ENCODE measurements at regions not wholly inside any gene's neighbourhood (a gene's known extent, or its start where the extent isn't known, plus 50 kb on each side); places are given as distances from the start of the nearest gene placed in this dataset.

DNA sequence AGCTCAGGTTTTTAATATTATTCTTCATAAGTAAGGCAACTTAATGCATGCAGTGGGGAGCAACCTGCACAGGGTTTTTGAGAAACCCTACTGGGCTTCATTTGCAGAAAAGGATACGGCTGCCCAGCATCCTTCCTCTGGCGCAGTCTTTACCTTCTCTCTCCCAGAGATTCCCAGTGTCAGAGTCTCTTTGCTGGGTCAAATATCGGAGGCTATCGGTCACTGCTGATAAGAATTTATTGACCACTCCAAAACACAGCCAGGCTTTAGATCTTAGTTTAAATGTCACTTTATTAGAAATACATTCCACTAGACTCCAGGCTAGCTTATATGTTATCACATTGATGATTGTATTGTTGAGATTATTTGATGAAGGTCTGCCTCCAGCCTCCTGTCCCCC lies 147.2 kb upstream of the CPSF6 start:
- in situ Hi-C loops (cut with MboI) = no loop called here

DNA sequence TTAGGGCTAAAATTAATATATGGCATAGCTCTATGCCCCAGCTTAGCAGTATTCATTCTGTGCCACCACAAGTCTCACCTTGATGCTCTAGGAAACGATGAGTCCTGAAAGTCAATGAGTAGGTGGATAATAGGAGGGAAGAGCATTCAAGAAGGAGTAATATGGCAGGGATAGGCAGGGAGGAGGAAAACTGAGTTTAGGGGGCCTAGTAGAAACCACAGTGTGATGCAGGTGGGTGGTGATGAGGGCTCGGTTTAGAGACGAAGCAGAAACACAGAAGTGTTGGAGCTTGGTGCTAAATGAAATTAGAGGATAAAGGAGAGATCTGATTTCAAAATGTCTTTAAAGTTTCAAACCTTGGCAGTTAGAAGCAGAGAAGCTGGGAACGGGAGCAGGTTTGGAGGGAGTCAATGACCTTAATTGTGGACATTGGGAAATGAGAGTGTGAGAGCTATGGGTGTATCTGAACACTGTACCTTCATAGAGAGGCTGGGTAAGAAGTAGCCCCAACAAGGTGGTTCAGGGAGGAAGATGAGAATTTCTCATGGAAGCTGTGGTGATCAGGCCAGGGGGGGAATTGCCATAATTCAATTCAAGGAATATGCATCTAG lies 144.7 kb upstream of the CPSF6 start:
- no peak overlapping the region for H2AFZ ChIP-seq (ENCODE audit: control insufficient read depth, low read depth, low read length)
- no peak overlapping the region for H3K4me2 ChIP-seq (ENCODE audit: control insufficient read depth, insufficient read depth)
- no peak for ATAC-seq
- H3K27me3 ChIP-seq (replicated peaks in 1 of 2; ENCODE audit: control insufficient read depth in 2 of 2, insufficient read depth in 2 of 2, low read length in 1 of 2) = no peaks in the 10 kb centered on the region; a peak in 2 of 4 replicates
- H3K4me1 ChIP-seq (ENCODE audit: control insufficient read depth, insufficient read depth, low read length) = no peaks in the 10 kb centered on the region
- ChIA-PET SMC1A (ENCODE audit: uncharacterized antibody, unreplicated experiment) (interaction anchor here (1.0 to 1.3 kb wide), 2 partner anchors 8 to 54 kb away, joined by 3 to 4 read pairs; no protein-coding TSS in a partner anchor), RAD21 (ENCODE audit: unreplicated experiment) (interaction anchor here (0.6 kb wide), 1 partner anchor 149 kb away, joined by 4 read pairs; no protein-coding TSS in a partner anchor), CTCF (interaction anchor here (0.6 kb wide), 1 partner anchor 14 kb away, joined by 3 read pairs; no protein-coding TSS in a partner anchor), POLR2A (no interaction called here)
- H3K9me3 ChIP-seq (replicated peaks; ENCODE audit: control insufficient read depth, insufficient read depth, low read length) = no peaks in the 10 kb centered on the region
- no peaks in the 10 kb centered on the region for H3K79me2 ChIP-seq (ENCODE audit: control insufficient read depth, insufficient read depth, low read length)
- no peak overlapping the region for H3K27ac ChIP-seq (ENCODE audit: control insufficient read depth, insufficient read depth)
- intact Hi-C loops (cut with micrococcal nuclease; ENCODE audit: unreplicated experiment) (no loop called here), in situ Hi-C loops (cut with MboI) (no loop called here)
- BruUV-seq (replicated peaks) = no TSS peak
- no peak for DNase-seq (ENCODE audit: low read depth, low spot score)
- no peaks in the 10 kb centered on the region for H4K20me1 ChIP-seq (ENCODE audit: control insufficient read depth, insufficient read depth)
- FAIRE-seq = no peak
- H3K9ac ChIP-seq (ENCODE audit: control insufficient read depth, insufficient read depth, low read length) = no peak overlapping the region
- H3K4me3 ChIP-seq = no peak overlapping the region
- H3K36me3 ChIP-seq (ENCODE audit: control insufficient read depth in 2 of 2, insufficient read depth in 2 of 2, low read length in 1 of 2) = no peaks in the 10 kb centered on the region
- 19% methylated on average over 4 of the region's 4 CpGs for WGBS (ENCODE audit: insufficient coverage, insufficient replicate concordance, low lambda C conversion rate, missing lambda C conversion rate)
- TF ChIP-seq FOXK2 (IDR thresholded peaks at IDR 0.05) = no peak
- TF ChIP-seq ZNF384 (IDR thresholded peaks at IDR 0.05; ENCODE audit: borderline replicate concordance, low read depth, low read length) = no peak
- TF ChIP-seq SMARCA5 (IDR thresholded peaks at IDR 0.05) = no peak
- TF ChIP-seq, protein P1, sequence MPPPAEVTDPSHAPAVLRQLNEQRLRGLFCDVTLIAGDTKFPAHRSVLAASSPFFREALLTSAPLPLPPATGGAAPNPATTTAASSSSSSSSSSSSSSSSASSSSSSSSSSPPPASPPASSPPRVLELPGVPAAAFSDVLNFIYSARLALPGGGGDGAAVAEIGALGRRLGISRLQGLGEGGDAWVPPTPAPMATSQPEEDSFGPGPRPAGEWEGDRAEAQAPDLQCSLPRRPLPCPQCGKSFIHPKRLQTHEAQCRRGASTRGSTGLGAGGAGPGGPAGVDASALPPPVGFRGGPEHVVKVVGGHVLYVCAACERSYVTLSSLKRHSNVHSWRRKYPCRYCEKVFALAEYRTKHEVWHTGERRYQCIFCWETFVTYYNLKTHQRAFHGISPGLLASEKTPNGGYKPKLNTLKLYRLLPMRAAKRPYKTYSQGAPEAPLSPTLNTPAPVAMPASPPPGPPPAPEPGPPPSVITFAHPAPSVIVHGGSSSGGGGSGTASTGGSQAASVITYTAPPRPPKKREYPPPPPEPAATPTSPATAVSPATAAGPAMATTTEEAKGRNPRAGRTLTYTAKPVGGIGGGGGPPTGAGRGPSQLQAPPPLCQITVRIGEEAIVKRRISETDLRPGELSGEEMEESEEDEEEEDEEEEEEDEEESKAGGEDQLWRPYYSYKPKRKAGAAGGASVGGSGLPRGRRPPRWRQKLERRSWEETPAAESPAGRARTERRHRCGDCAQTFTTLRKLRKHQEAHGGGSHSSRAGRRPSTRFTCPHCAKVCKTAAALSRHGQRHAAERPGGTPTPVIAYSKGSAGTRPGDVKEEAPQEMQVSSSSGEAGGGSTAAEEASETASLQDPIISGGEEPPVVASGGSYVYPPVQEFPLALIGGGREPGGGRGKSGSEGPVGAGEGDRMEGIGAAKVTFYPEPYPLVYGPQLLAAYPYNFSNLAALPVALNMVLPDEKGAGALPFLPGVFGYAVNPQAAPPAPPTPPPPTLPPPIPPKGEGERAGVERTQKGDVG (CRISPR knock-in tag; IDR thresholded peaks at IDR 0.05) = no peak
- no peak for TF ChIP-seq SP1 (IDR thresholded peaks at IDR 0.05; ENCODE audit: low read depth, low read length)
- TF ChIP-seq GATAD2B (conservative IDR thresholded peaks at IDR 0.05; ENCODE audit: low read depth) = no peak
- TF ChIP-seq, protein P2, sequence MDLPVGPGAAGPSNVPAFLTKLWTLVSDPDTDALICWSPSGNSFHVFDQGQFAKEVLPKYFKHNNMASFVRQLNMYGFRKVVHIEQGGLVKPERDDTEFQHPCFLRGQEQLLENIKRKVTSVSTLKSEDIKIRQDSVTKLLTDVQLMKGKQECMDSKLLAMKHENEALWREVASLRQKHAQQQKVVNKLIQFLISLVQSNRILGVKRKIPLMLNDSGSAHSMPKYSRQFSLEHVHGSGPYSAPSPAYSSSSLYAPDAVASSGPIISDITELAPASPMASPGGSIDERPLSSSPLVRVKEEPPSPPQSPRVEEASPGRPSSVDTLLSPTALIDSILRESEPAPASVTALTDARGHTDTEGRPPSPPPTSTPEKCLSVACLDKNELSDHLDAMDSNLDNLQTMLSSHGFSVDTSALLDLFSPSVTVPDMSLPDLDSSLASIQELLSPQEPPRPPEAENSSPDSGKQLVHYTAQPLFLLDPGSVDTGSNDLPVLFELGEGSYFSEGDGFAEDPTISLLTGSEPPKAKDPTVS (IDR thresholded peaks at IDR 0.05; ENCODE audit: low read depth, low read length) = no peak

More for the DNA sequence above, 147.2 kb upstream of the CPSF6 start:
- no peak overlapping the region for H3K4me2 ChIP-seq (ENCODE audit: control insufficient read depth, insufficient read depth)
- SMC1A ChIA-PET (ENCODE audit: uncharacterized antibody, unreplicated experiment) = interaction anchor here (0.8 kb wide), 1 partner anchor 27 kb away, joined by 3 read pairs; no protein-coding TSS in a partner anchor
- no peak overlapping the region for H3K9ac ChIP-seq (ENCODE audit: control insufficient read depth, insufficient read depth, low read length)
- H3K79me2 ChIP-seq (ENCODE audit: control insufficient read depth, insufficient read depth, low read length) = no peaks in the 10 kb centered on the region
- no peak overlapping the region for H3K4me3 ChIP-seq
- no peaks in the 10 kb centered on the region; a peak in 2 of 4 replicates for H3K27me3 ChIP-seq (replicated peaks in 1 of 2; ENCODE audit: control insufficient read depth in 2 of 2, insufficient read depth in 2 of 2, low read length in 1 of 2)
- H2AFZ ChIP-seq (ENCODE audit: control insufficient read depth, low read depth, low read length) = no peak overlapping the region
- FAIRE-seq (no peak), ATAC-seq (no peak), DNase-seq (ENCODE audit: low read depth, low spot score) (no peak)
- no peaks in the 10 kb centered on the region for H3K9me3 ChIP-seq (replicated peaks; ENCODE audit: control insufficient read depth, insufficient read depth, low read length)
- H4K20me1 ChIP-seq (ENCODE audit: control insufficient read depth, insufficient read depth) = no peaks in the 10 kb centered on the region
- BruUV-seq (replicated peaks) = no TSS peak
- H3K36me3 ChIP-seq (ENCODE audit: control insufficient read depth in 2 of 2, insufficient read depth in 2 of 2, low read length in 1 of 2) = no peaks in the 10 kb centered on the region
- WGBS (ENCODE audit: insufficient coverage, insufficient replicate concordance, low lambda C conversion rate, missing lambda C conversion rate) = 74% methylated on average over 4 of the region's 4 CpGs
- H3K4me1 ChIP-seq (ENCODE audit: control insufficient read depth, insufficient read depth, low read length) = no peaks in the 10 kb centered on the region
- no peak overlapping the region for H3K27ac ChIP-seq (ENCODE audit: control insufficient read depth, insufficient read depth)
- POLR2A ChIA-PET = no interaction called here
- TF ChIP-seq FOXK2 (IDR thresholded peaks at IDR 0.05) (no peak), ASH2L (IDR thresholded peaks at IDR 0.05; ENCODE audit: borderline replicate concordance, low read depth) (no peak), EGR1 (IDR thresholded peaks at IDR 0.05; ENCODE audit: borderline replicate concordance in 1 of 2, low read depth in 2 of 2, low read length in 2 of 2) (no peak), RAD51 (IDR thresholded peaks at IDR 0.05) (no peak), ZNF622 (IDR thresholded peaks at IDR 0.05) (no peak)
- TF ChIP-seq, protein P3, sequence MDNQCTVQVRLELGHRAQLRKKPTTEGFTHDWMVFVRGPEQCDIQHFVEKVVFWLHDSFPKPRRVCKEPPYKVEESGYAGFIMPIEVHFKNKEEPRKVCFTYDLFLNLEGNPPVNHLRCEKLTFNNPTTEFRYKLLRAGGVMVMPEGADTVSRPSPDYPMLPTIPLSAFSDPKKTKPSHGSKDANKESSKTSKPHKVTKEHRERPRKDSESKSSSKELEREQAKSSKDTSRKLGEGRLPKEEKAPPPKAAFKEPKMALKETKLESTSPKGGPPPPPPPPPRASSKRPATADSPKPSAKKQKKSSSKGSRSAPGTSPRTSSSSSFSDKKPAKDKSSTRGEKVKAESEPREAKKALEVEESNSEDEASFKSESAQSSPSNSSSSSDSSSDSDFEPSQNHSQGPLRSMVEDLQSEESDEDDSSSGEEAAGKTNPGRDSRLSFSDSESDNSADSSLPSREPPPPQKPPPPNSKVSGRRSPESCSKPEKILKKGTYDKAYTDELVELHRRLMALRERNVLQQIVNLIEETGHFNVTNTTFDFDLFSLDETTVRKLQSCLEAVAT (IDR thresholded peaks at IDR 0.05) = no peak
- RAD21 ChIA-PET (ENCODE audit: unreplicated experiment) = no interaction called here
- intact Hi-C loops (cut with micrococcal nuclease; ENCODE audit: unreplicated experiment) = no loop called here
- CTCF ChIA-PET = interaction anchor here (0.8 to 1.0 kb wide), 2 partner anchors 162 to 222 kb away, joined by 3 to 4 read pairs; no protein-coding TSS in a partner anchor
